A673 (cell line): ENCODE measurements at regions not wholly inside any gene's neighbourhood (a gene's known extent, or its start where the extent isn't known, plus 50 kb on each side); places are given as distances from the start of the nearest gene placed in this dataset.

Source experiments
- BruUV-seq: library from RNA; stranded (reverse); fragments of 400-500 nt; replicated peaks from 2 replicates; lab custom pipeline; 2021; lab: Mats Ljungman, UMichigan
- CTCF ChIA-PET: fragments of 300-600 bp; sonication (Branson Sonifier 250); formaldehyde crosslinking; loops from one replicate; lab custom pipeline; 2022; ENCODE audit warnings: antibody characterized with exemption; lab: Charles Lee
- POLR2A ChIA-PET: fragments of 300-600 bp; sonication (Branson Sonifier 250); formaldehyde crosslinking; loops from one replicate; lab custom pipeline; 2022; ENCODE audit warnings: antibody characterized with exemption; ENCODE audit not compliant: low non-redundant PET; lab: Charles Lee
- DNase-seq: peaks from one replicate; pipeline ENCODE4 v3.0.0-alpha.2; 2015; ENCODE audit warnings: low spot score
- H3K27ac ChIP-seq: fragments of 200-600 bp; sonication (generic); 2 replicates; pipeline ENCODE4 v1.5.1; 2016; ENCODE audit warnings: mixed run types, low read depth, mild to moderate bottlenecking, mixed read lengths, antibody characterized with exemption, low read length; ENCODE audit not compliant: poor library complexity, severe bottlenecking
- H3K27me3 ChIP-seq: fragments of 200-600 bp; sonication (generic); replicated peaks from 2 replicates; pipeline ENCODE4 v1.6.1; 2017; ENCODE audit warnings: mixed run types, low read depth, mild to moderate bottlenecking, mixed read lengths, antibody characterized with exemption, low read length; ENCODE audit not compliant: insufficient read depth, poor library complexity
- H3K36me3 ChIP-seq: fragments of 200-600 bp; sonication (generic); 2 replicates; pipeline ENCODE4 v1.6.1; 2016; ENCODE audit warnings: mixed run types, mild to moderate bottlenecking, mixed read lengths, antibody characterized with exemption, low read length; ENCODE audit not compliant: insufficient read depth, poor library complexity, severe bottlenecking
- H3K4me1 ChIP-seq: fragments of 200-600 bp; sonication (generic); 2 replicates; pipeline ENCODE4 v1.6.1; 2017; ENCODE audit warnings: mixed run types, mild to moderate bottlenecking, mixed read lengths, antibody characterized with exemption, low read length; ENCODE audit not compliant: insufficient read depth, poor library complexity, severe bottlenecking
- H3K4me3 ChIP-seq: fragments of 200-600 bp; sonication (generic); 2 replicates; pipeline ENCODE4 v1.5.1; 2016; ENCODE audit warnings: low read depth, mixed run types, mild to moderate bottlenecking, mixed read lengths, low read length; ENCODE audit not compliant: poor library complexity, severe bottlenecking
- H3K9me3 ChIP-seq: fragments of 200-600 bp; sonication (generic); 2 replicates; pipeline ENCODE4 v1.6.1; 2016; ENCODE audit warnings: mixed run types, low read depth, mild to moderate bottlenecking, mixed read lengths, antibody characterized with exemption, low read length; ENCODE audit not compliant: poor library complexity, severe bottlenecking
- EZH2 ChIP-seq: fragments of 200-600 bp; sonication (generic); IDR thresholded peaks from 2 replicates; pipeline ENCODE4 v1.6.1; 2017; ENCODE audit warnings: borderline replicate concordance, low read depth, mild to moderate bottlenecking, mixed read lengths, antibody characterized with exemption, low read length; ENCODE audit not compliant: poor library complexity, severe bottlenecking
- intact Hi-C: fragments of 100-400 bp; cut with micrococcal nuclease; formaldehyde crosslinking; loops from one replicate; pipeline ENCODE4 v1.10.0; 2022; ENCODE audit not compliant: unreplicated experiment
- TF ChIP-seq, protein P1 (sequence below): fragments of 300-800, 200-600 bp; sonication (generic); conservative IDR thresholded peaks from 2 replicates; pipeline ENCODE4 v1.5.1; 2017; ENCODE audit warnings: low read depth, mild to moderate bottlenecking, antibody characterized with exemption, low read length, moderate library complexity, mixed read lengths

DNA sequence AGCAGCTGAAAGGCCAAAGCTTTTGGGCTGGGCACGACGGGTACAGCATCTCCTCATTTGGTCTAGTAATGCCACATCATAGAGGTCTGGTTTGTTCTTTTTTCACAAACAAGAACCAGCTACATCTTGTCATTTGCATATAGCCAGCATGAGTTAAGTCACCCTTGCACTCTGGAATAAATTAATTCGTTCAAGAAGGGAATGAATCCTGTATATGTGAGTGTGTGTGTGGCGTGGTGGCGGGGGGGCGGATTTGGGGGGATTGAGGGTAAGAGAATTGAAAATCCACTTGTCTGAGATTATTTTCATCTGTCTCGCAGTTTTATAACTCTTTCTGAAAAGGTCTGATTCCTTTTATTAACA is 380.0 kb upstream of the CAMK1G start:
- peaks cover 59% of the 10 kb centered on the region for H3K27me3 ChIP-seq
- no peaks in the 10 kb centered on the region for H3K36me3 ChIP-seq
- ChIA-PET POLR2A (no interaction called here), CTCF (interaction anchor here (0.6 to 1.4 kb wide), 2 partner anchors 315 to 362 kb away, joined by 3 read pairs; no protein-coding TSS in a partner anchor)
- H3K27ac ChIP-seq = no peak overlapping the region
- DNase-seq = no peak
- intact Hi-C loops = loop anchor here (2.0 to 10.0 kb wide), 5 partner anchors 129 to 491 kb away; no protein-coding TSS in a partner anchor
- no peak overlapping the region for H3K4me3 ChIP-seq
- H3K4me1 ChIP-seq = no peaks in the 10 kb centered on the region
- BruUV-seq = no TSS peak
- TF ChIP-seq EZH2 = no peak
- TF ChIP-seq, protein P1, sequence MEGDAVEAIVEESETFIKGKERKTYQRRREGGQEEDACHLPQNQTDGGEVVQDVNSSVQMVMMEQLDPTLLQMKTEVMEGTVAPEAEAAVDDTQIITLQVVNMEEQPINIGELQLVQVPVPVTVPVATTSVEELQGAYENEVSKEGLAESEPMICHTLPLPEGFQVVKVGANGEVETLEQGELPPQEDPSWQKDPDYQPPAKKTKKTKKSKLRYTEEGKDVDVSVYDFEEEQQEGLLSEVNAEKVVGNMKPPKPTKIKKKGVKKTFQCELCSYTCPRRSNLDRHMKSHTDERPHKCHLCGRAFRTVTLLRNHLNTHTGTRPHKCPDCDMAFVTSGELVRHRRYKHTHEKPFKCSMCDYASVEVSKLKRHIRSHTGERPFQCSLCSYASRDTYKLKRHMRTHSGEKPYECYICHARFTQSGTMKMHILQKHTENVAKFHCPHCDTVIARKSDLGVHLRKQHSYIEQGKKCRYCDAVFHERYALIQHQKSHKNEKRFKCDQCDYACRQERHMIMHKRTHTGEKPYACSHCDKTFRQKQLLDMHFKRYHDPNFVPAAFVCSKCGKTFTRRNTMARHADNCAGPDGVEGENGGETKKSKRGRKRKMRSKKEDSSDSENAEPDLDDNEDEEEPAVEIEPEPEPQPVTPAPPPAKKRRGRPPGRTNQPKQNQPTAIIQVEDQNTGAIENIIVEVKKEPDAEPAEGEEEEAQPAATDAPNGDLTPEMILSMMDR = no peak
- no peaks in the 10 kb centered on the region for H3K9me3 ChIP-seq

GRCh38 chr1:209205039-209205438 is 378.5 kb upstream of the CAMK1G start:
- intact Hi-C loops = loop anchor here (5.0 to 10.0 kb wide), 4 partner anchors 130 to 490 kb away; no protein-coding TSS in a partner anchor
- CTCF ChIA-PET = no interaction called here
- POLR2A ChIA-PET = no interaction called here
- Histone ChIP-seq H3K4me1 (no peaks in the 10 kb centered on the region), H3K4me3 (no peak overlapping the region), H3K27me3 (peaks cover 64% of the 10 kb centered on the region), H3K9me3 (no peaks in the 10 kb centered on the region), H3K36me3 (no peaks in the 10 kb centered on the region), H3K27ac (no peak overlapping the region)
- DNase-seq = no peak
- no peak for TF ChIP-seq EZH2
- TF ChIP-seq, protein P1 = no peak
- no TSS peak for BruUV-seq

DNA sequence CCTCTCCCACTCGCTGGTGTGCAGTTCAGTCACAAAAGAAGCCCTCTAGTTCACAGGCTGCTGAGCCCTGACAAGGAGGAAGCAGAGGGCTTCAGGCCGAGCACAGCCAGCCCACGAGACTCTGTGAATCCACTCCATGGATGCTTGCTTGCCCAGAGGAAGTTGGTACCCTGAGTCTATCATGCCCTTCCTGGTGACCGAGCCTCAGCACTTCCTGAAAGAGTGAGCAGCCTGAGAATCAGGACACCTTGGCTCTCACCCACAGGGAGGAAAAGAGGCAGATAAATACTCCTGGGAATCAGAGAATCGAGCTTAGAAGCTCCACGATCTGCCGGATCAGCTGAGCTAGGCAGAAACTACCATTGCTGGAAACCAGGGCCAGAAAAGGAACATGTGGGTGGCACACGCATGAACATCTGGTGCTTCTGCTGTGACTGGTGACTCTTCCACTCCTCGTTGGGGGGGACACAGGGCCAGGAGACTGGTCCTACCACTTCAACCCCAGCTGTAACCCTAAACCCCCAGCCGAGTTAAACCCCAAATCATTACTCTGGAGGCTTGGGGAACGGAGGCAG is 376.3 kb upstream of the CAMK1G start:
- POLR2A ChIA-PET = no interaction called here
- Histone ChIP-seq H3K36me3 (no peaks in the 10 kb centered on the region), H3K4me3 (no peak overlapping the region), H3K4me1 (no peaks in the 10 kb centered on the region), H3K27ac (no peak overlapping the region), H3K9me3 (no peaks in the 10 kb centered on the region), H3K27me3 (peaks cover 81% of the 10 kb centered on the region)
- no TSS peak for BruUV-seq
- intact Hi-C loops = loop anchor here (1.0 to 10.0 kb wide), 5 partner anchors 132 to 555 kb away; no protein-coding TSS in a partner anchor
- CTCF ChIA-PET = interaction anchor here (0.8 to 1.1 kb wide), 4 partner anchors 34 to 1185 kb away, joined by 3 read pairs; no protein-coding TSS in a partner anchor
- DNase-seq = no peak
- no peak for TF ChIP-seq EZH2
- TF ChIP-seq, protein P1 = no peak
